HEK293 (cell line): ENCODE measurements at regions not wholly inside any gene's neighbourhood (a gene's known extent, or its start where the extent isn't known, plus 50 kb on each side); places are given as distances from the start of the nearest gene placed in this dataset.

Source experiments
- CTCF ChIA-PET: fragments of 350-600 bp; formaldehyde crosslinking; extraction: SDS; loops from one replicate; lab custom pipeline; 2021; ENCODE audit warnings: antibody characterized with exemption; lab: Yijun Ruan, JAX
- POLR2A ChIA-PET: fragments of 300-600 bp; formaldehyde crosslinking; extraction: SDS; loops from one replicate; lab custom pipeline; 2020; ENCODE audit warnings: antibody characterized with exemption, inconsistent platforms; lab: Yijun Ruan, JAX
- H3K27ac ChIP-seq: fragments of 200-500 bp; sonication (Bioruptor generic); 2 replicates; pipeline ENCODE4 v1.5.1; 2014; ENCODE audit warnings: low read depth, low read length, control low read depth, inconsistent platforms; ENCODE audit errors: extremely low read depth
- H3K36me3 ChIP-seq, 2 experiments: fragments of 200-500 bp in 1 of 2; sonication (Bioruptor generic) in 1 of 2; 1 replicate in 1 of 2; 2 replicates in 1 of 2; pipeline ENCODE4 v1.5.1; 2014 to 2017; ENCODE audit warnings: inconsistent platforms in 2 of 2, low read length in 2 of 2; ENCODE audit not compliant: control insufficient read depth in 2 of 2, insufficient read depth in 1 of 2
- H3K4me1 ChIP-seq: fragments of 200-500 bp; sonication (Bioruptor generic); 2 replicates; pipeline ENCODE4 v1.5.1; 2014; ENCODE audit warnings: mild to moderate bottlenecking, low read length, inconsistent platforms; ENCODE audit not compliant: control insufficient read depth, insufficient read depth
- H3K4me3 ChIP-seq: 2 replicates; pipeline ENCODE4 v1.5.1; 2011; ENCODE audit warnings: low read depth, mild to moderate bottlenecking, control low read depth, low read length, moderate library complexity
- H3K9me3 ChIP-seq: fragments of 200-500 bp; sonication (Bioruptor generic); 2 replicates; pipeline ENCODE4 v1.5.1; 2014; ENCODE audit warnings: low read depth, low read length, inconsistent platforms; ENCODE audit not compliant: control insufficient read depth, insufficient read depth
- MYNN ChIP-seq: fragments of 450-650 bp; formaldehyde crosslinking; IDR thresholded peaks from 2 replicates; pipeline ENCODE4 v1.5.1; 2016; ENCODE audit warnings: missing biosample characterization, missing genetic modification characterization, borderline replicate concordance
- PRDM10 ChIP-seq: fragments of 450-650 bp; formaldehyde crosslinking; IDR thresholded peaks from 2 replicates; pipeline ENCODE4 v1.5.1; 2016; ENCODE audit warnings: missing biosample characterization, missing genetic modification characterization
- PRDM2 ChIP-seq: fragments of 450-650 bp; formaldehyde crosslinking; IDR thresholded peaks from 2 replicates; pipeline ENCODE4 v1.5.1; 2016; ENCODE audit warnings: missing biosample characterization, missing genetic modification characterization, borderline replicate concordance
- ZBTB48 ChIP-seq: fragments of 450-650 bp; formaldehyde crosslinking; IDR thresholded peaks from 2 replicates; pipeline ENCODE4 v1.5.1; 2016; ENCODE audit warnings: missing biosample characterization, missing genetic modification characterization
- ZFP37 ChIP-seq: fragments of 450-650 bp; formaldehyde crosslinking; IDR thresholded peaks from 2 replicates; pipeline ENCODE4 v1.5.1; 2016; ENCODE audit warnings: missing biosample characterization, missing genetic modification characterization
- ZNF10 ChIP-seq: fragments of 450-650 bp; formaldehyde crosslinking; IDR thresholded peaks from 2 replicates; pipeline ENCODE4 v1.5.1; 2017; ENCODE audit warnings: missing biosample characterization, missing genetic modification characterization
- ZNF174 ChIP-seq: fragments of 450-650 bp; formaldehyde crosslinking; IDR thresholded peaks from 2 replicates; pipeline ENCODE4 v1.5.0; 2017; ENCODE audit warnings: missing biosample characterization, mild to moderate bottlenecking, missing genetic modification characterization
- ZNF362 ChIP-seq: fragments of 450-650 bp; formaldehyde crosslinking; IDR thresholded peaks from 2 replicates; pipeline ENCODE4 v1.5.1; 2016; ENCODE audit warnings: missing biosample characterization, missing genetic modification characterization
- ZNF560 ChIP-seq: fragments of 450-650 bp; formaldehyde crosslinking; IDR thresholded peaks from 2 replicates; pipeline ENCODE4 v1.5.1; 2017; ENCODE audit warnings: missing biosample characterization, missing genetic modification characterization, borderline replicate concordance
- ZNF600 ChIP-seq: fragments of 450-650 bp; formaldehyde crosslinking; IDR thresholded peaks from 2 replicates; pipeline ENCODE4 v1.5.1; 2016; ENCODE audit warnings: missing biosample characterization, missing genetic modification characterization
- ZNF621 ChIP-seq: fragments of 450-650 bp; formaldehyde crosslinking; IDR thresholded peaks from 2 replicates; pipeline ENCODE4 v1.5.1; 2017; ENCODE audit warnings: missing biosample characterization, missing genetic modification characterization
- ZNF76 ChIP-seq: fragments of 450-650 bp; formaldehyde crosslinking; IDR thresholded peaks from 2 replicates; pipeline ENCODE4; 2016; ENCODE audit warnings: low read depth, missing biosample characterization, missing genetic modification characterization, borderline replicate concordance

- TF ChIP-seq PRDM2 (tag by site-specific recombination): no peak
- TF ChIP-seq, all 188 proteins: peak for 0
Observed at GRCh38 chr2:60223859-60224258, 329.6 kb downstream of the BCL11A start (continued).

GRCh38 chr2:60221098-60221497 lies 332.4 kb downstream of the BCL11A start:
- ChIA-PET POLR2A (no interaction called here), CTCF (no interaction called here)
- Histone ChIP-seq H3K9me3 (no peaks in the 10 kb centered on the region), H3K4me1 (peaks cover 6% of the 10 kb centered on the region), H3K36me3 (no peaks in the 10 kb centered on the region), H3K27ac (no peak overlapping the region), H3K4me3 (no peak overlapping the region)
- TF ChIP-seq ZNF600 (tag by site-specific recombination): no peak

GRCh38 chr2:60219536-60219935 lies 333.9 kb downstream of the BCL11A start:
- H3K36me3 ChIP-seq: no peaks in the 10 kb centered on the region
- TF ChIP-seq ZBTB48 (tag by site-specific recombination) (no peak), MYNN (tag by site-specific recombination) (no peak), ZNF362 (tag by site-specific recombination) (no peak), ZNF560 (no peak), ZNF76 (no peak), ZNF10 (tag by site-specific recombination) (no peak), ZNF621 (tag by site-specific recombination) (no peak), ZFP37 (tag by site-specific recombination) (no peak), PRDM10 (no peak), ZNF174 (tag by site-specific recombination) (no peak)
- TF ChIP-seq, all 188 proteins: peak for 0
- no peak overlapping the region for H3K27ac ChIP-seq
- ChIA-PET POLR2A (no interaction called here), CTCF (no interaction called here)
- H3K9me3 ChIP-seq: no peaks in the 10 kb centered on the region
- H3K4me3 ChIP-seq: no peak overlapping the region
- peaks cover 8% of the 10 kb centered on the region for H3K4me1 ChIP-seq
